NCI-H82 (cell line): ENCODE measurements at regions not wholly inside any gene's neighbourhood (a gene's known extent, or its start where the extent isn't known, plus 50 kb on each side); places are given as distances from the start of the nearest gene placed in this dataset.

Source experiments
- DNase-seq: peaks from one replicate; lab custom pipeline; 2025; lab: John Stamatoyannopoulos, UW

- DNase-seq = no peak
These were observed 108.2 kb downstream of the NCOR2 start for GRCh38 chr12:124458992-124459851.

GRCh38 chr12:124458220-124458991, 109.0 kb downstream of the NCOR2 start:
- no peak for DNase-seq

GRCh38 chr12:124457287-124458219, 109.9 kb downstream of the NCOR2 start:
- no peak for DNase-seq

- no peak for DNase-seq
These were observed 110.7 kb downstream of the NCOR2 start for GRCh38 chr12:124456652-124457152.

- no peak for DNase-seq
These were observed 111.2 kb downstream of the NCOR2 start for GRCh38 chr12:124456133-124456651.

GRCh38 chr12:124455336-124455735, 112.1 kb downstream of the NCOR2 start:
- no peak for DNase-seq

- no peak for DNase-seq
These were observed 112.7 kb downstream of the NCOR2 start for GRCh38 chr12:124454735-124455134.

- DNase-seq = no peak
These were observed 113.1 kb downstream of the NCOR2 start for GRCh38 chr12:124454352-124454725.

- no peak for DNase-seq
These were observed 113.7 kb downstream of the NCOR2 start for GRCh38 chr12:124453419-124454351.

- no peak for DNase-seq
These were observed 114.7 kb downstream of the NCOR2 start for GRCh38 chr12:124452576-124453331.

- DNase-seq = peak; percentile 73
These were observed 115.7 kb downstream of the NCOR2 start for GRCh38 chr12:124451637-124452243.

- no peak for DNase-seq
These were observed 116.4 kb downstream of the NCOR2 start for GRCh38 chr12:124451016-124451415.

- no peak for DNase-seq
These were observed 117.0 kb downstream of the NCOR2 start for GRCh38 chr12:124450376-124450750.

- no peak for DNase-seq
These were observed 117.6 kb downstream of the NCOR2 start for GRCh38 chr12:124449623-124450375.

- no peak for DNase-seq
These were observed 118.3 kb downstream of the NCOR2 start for GRCh38 chr12:124448955-124449622.

- DNase-seq = no peak
These were observed 119.0 kb downstream of the NCOR2 start for GRCh38 chr12:124448241-124448954.

- DNase-seq = no peak
These were observed 121.0 kb downstream of the NCOR2 start for GRCh38 chr12:124446364-124446763.
